ENCODE measurements at regions not wholly inside any gene's neighbourhood (a gene's known extent, or its start where the extent isn't known, plus 50 kb on each side); places are given as distances from the start of the nearest gene placed in this dataset.
A peak's percentile ranks its signal among the peaks of the same experiment; 100 is the strongest.

- no peak for TF ChIP-seq ZNF645 (tag by site-specific recombination; IDR thresholded peaks at IDR 0.05)
- TF ChIP-seq SP2 (tag by site-specific recombination; IDR thresholded peaks at IDR 0.05) = peak; percentile 5; the same call in 1 of the 2 replicates
- TF ChIP-seq ZNF223 (tag by site-specific recombination; IDR thresholded peaks at IDR 0.05) = 0 out of 2 replicates have a peak, but pooled peaks have one; percentile 54
- peak; percentile 78 for TF ChIP-seq ZBTB10 (tag by site-specific recombination; IDR thresholded peaks at IDR 0.05)
- peak; percentile 44; the same call in 1 of the 2 replicates for TF ChIP-seq BCL11B (tag by site-specific recombination; IDR thresholded peaks at IDR 0.05; ENCODE audit: low read depth)
- no peak for TF ChIP-seq PBX3 (CRISPR knock-in tag; IDR thresholded peaks at IDR 0.05)
These were observed 324.2 kb downstream of the ALG10 start (continued) for GRCh38 chr12:34346372-34347034.

GRCh38 chr12:34347367-34347766, 325.1 kb downstream of the ALG10 start:
- H3K36me3 ChIP-seq (ENCODE audit: control insufficient read depth in 2 of 2, insufficient read depth in 1 of 2, low read length in 2 of 2) = no peaks in the 10 kb centered on the region
- no peak overlapping the region for H3K4me3 ChIP-seq (ENCODE audit: low read depth, low read length)
- no peaks in the 10 kb centered on the region for H3K4me1 ChIP-seq (ENCODE audit: control insufficient read depth, insufficient read depth, low read length)
- no peaks in the 10 kb centered on the region for H3K9me3 ChIP-seq (ENCODE audit: control insufficient read depth, insufficient read depth, low read depth, low read length)
- ChIA-PET CTCF (no interaction called here), POLR2A (no interaction called here)
- no peak overlapping the region for H3K27ac ChIP-seq (ENCODE audit: extremely low read depth, low read depth, low read length)
- TF ChIP-seq ZNF366 (tag by site-specific recombination; conservative IDR thresholded peaks at IDR 0.05) (no peak), ZNF140 (tag by site-specific recombination; IDR thresholded peaks at IDR 0.05) (no peak), ZNF26 (tag by site-specific recombination; IDR thresholded peaks at IDR 0.05) (no peak), ZNF658 (tag by site-specific recombination; IDR thresholded peaks at IDR 0.05) (no peak), FEZF1 (tag by site-specific recombination; IDR thresholded peaks at IDR 0.05) (no peak), ZNF362 (tag by site-specific recombination; IDR thresholded peaks at IDR 0.05) (no peak), ZBTB20 (tag by site-specific recombination; IDR thresholded peaks at IDR 0.05) (no peak), ZBTB17 (tag by site-specific recombination; IDR thresholded peaks at IDR 0.05) (0 out of 2 replicates have a peak, but pooled peaks have one; percentile 14), ZNF335 (tag by site-specific recombination; conservative IDR thresholded peaks at IDR 0.05) (no peak), ZBTB49 (tag by site-specific recombination; IDR thresholded peaks at IDR 0.05; ENCODE audit: low read depth) (no peak), ZNF768 (tag by site-specific recombination; IDR thresholded peaks at IDR 0.05) (no peak), ZNF518A (tag by site-specific recombination; conservative IDR thresholded peaks at IDR 0.05; ENCODE audit: low read depth) (no peak), ZNF654 (tag by site-specific recombination; IDR thresholded peaks at IDR 0.05; ENCODE audit: low read depth) (peak; percentile 17), ZEB2 (tag by site-specific recombination; IDR thresholded peaks at IDR 0.05) (no peak), KLF1 (tag by site-specific recombination; IDR thresholded peaks at IDR 0.05) (peak; percentile 87)
